ENCODE measurements at regions not wholly inside any gene's neighbourhood (a gene's known extent, or its start where the extent isn't known, plus 50 kb on each side); places are given as distances from the start of the nearest gene placed in this dataset.

DNA sequence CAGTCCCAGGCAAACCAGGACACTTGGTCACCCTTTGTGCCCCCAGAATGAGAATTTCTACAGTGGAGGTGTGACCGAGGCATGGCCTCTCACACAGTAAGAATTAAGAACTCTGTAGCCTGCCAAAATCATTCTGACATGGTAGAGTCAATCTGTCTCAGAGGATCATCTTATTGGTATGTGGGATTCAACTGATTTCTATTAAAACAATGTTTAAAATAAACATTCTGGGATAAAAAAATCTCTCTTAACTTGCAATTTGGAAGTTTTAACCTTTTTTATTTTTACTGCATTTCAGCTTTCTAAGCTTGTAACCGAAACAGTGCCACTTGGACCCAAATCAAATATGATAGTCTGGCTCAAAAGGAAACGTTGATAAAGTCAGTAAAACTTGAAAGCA, 165.4 kb upstream of the LDB2 start:
- TF ChIP-seq, protein P1, sequence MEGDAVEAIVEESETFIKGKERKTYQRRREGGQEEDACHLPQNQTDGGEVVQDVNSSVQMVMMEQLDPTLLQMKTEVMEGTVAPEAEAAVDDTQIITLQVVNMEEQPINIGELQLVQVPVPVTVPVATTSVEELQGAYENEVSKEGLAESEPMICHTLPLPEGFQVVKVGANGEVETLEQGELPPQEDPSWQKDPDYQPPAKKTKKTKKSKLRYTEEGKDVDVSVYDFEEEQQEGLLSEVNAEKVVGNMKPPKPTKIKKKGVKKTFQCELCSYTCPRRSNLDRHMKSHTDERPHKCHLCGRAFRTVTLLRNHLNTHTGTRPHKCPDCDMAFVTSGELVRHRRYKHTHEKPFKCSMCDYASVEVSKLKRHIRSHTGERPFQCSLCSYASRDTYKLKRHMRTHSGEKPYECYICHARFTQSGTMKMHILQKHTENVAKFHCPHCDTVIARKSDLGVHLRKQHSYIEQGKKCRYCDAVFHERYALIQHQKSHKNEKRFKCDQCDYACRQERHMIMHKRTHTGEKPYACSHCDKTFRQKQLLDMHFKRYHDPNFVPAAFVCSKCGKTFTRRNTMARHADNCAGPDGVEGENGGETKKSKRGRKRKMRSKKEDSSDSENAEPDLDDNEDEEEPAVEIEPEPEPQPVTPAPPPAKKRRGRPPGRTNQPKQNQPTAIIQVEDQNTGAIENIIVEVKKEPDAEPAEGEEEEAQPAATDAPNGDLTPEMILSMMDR (IDR thresholded peaks at IDR 0.05): no peak
- no peak for TF ChIP-seq EP300 (IDR thresholded peaks at IDR 0.05)
- no peak for TF ChIP-seq POLR2A (IDR thresholded peaks at IDR 0.05)

All from suprapubic skin (tissue), 3 donors.